GM21786 (cell line): ENCODE measurements at regions not wholly inside any gene's neighbourhood (a gene's known extent, or its start where the extent isn't known, plus 50 kb on each side); places are given as distances from the start of the nearest gene placed in this dataset.
"Not testable (repeated sequence)": the region's sequence is repeated elsewhere in the genome, so short reads cannot be mapped to it uniquely, and the experiment has no call there.

Source experiments
- ATAC-seq: cut with Tn5 transposase; IDR thresholded peaks from one replicate; pipeline ENCODE4 v1.9.1; 2021; ENCODE audit not compliant: unreplicated experiment

- no peak for ATAC-seq
Measured at GRCh38 chr5:142542078-142542477, 143.8 kb downstream of the FGF1 start.

GRCh38 chr5:142540922-142541422 lies 144.9 kb downstream of the FGF1 start:
- ATAC-seq: no peak

GRCh38 chr5:142539154-142539740 lies 146.6 kb downstream of the FGF1 start:
- no peak for ATAC-seq

- no peak for ATAC-seq
Measured at GRCh38 chr5:142537938-142538337, 148.0 kb downstream of the FGF1 start.

- no peak for ATAC-seq
Measured at GRCh38 chr5:142532781-142533176, 153.1 kb downstream of the FGF1 start.

- ATAC-seq: no peak
Measured at GRCh38 chr5:142531977-142532780, 153.7 kb downstream of the FGF1 start.

GRCh38 chr5:142530904-142531303 lies 155.0 kb downstream of the FGF1 start:
- ATAC-seq: no peak

GRCh38 chr5:142529626-142530278 lies 156.1 kb downstream of the FGF1 start:
- no peak for ATAC-seq

GRCh38 chr5:142527664-142528295 lies 158.1 kb downstream of the FGF1 start:
- ATAC-seq: no peak

GRCh38 chr5:142527234-142527633 lies 158.7 kb downstream of the FGF1 start:
- no peak for ATAC-seq

- ATAC-seq: no peak
Measured at GRCh38 chr5:142522983-142523382, 162.9 kb downstream of the FGF1 start.

GRCh38 chr5:142521706-142522105 lies 164.2 kb downstream of the FGF1 start:
- ATAC-seq: no peak

GRCh38 chr5:142520885-142521284 lies 165.0 kb downstream of the FGF1 start:
- no peak for ATAC-seq

GRCh38 chr5:142519913-142520312 lies 166.0 kb downstream of the FGF1 start:
- ATAC-seq: not testable (repeated sequence)

GRCh38 chr5:142517840-142518239 lies 168.1 kb downstream of the FGF1 start:
- ATAC-seq: no peak

GRCh38 chr5:142516732-142517131 lies 169.2 kb downstream of the FGF1 start:
- ATAC-seq: no peak

GRCh38 chr5:142515036-142515435 lies 170.9 kb downstream of the FGF1 start:
- no peak for ATAC-seq

- ATAC-seq: no peak
Measured at GRCh38 chr5:142514196-142514595, 171.7 kb downstream of the FGF1 start.

- ATAC-seq: no peak
Measured at GRCh38 chr5:142512043-142513042, 173.5 kb downstream of the FGF1 start.

- ATAC-seq: no peak
Measured at GRCh38 chr5:142511358-142511757, 174.5 kb downstream of the FGF1 start.
